ENCODE measurements at regions not wholly inside any gene's neighbourhood (a gene's known extent, or its start where the extent isn't known, plus 50 kb on each side); places are given as distances from the start of the nearest gene placed in this dataset.
A peak's percentile ranks its signal among the peaks of the same experiment; 100 is the strongest.
"Not testable (repeated sequence)": the region's sequence is repeated elsewhere in the genome, so short reads cannot be mapped to it uniquely, and the experiment has no call there.

DNA sequence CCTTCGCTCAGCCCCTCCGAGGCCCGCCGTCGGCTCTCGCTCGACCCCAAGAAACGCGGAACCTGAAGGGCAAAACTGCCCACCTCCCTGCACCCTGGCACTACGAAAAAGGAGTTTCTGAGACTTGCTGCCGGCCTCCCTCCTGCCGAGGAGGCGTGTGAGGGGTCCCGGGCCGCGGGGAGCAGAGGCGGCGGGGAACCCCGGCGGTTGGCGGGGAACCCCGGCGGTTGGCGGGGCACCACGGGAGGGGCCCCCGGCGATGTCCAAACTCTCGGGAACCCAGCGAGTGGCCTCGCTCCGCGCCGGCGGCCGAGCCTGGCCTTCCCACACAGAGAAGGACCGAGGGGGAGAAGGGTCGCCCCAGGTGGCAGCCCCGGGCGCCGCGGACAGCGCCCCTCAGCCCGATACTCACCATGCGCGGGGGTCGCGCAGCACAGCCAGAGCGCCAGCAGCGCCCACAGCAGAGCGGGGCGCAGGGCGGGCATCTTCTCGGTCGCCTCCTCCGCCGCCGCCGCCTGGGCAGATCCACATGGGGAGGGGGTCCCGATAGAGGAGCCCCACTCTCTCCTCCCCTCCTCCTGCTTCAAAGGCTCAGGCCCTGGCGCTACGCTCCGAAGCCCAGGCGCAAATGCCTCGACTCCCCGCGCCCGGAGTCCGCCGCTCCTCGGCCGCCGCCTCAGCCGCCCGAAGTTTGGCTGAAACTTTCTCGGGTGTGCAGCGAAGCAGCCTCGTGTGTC lies 69.4 kb upstream of the NUDT4B start:
- peak overlapping the region; percentile 79 for H3K4me3 Mint-ChIP-seq (ENCODE audit: unreplicated experiment)
- H3K27ac Mint-ChIP-seq (ENCODE audit: unreplicated experiment); H3K36me3 Mint-ChIP-seq (ENCODE audit: unreplicated experiment); H3K27me3 Mint-ChIP-seq (ENCODE audit: unreplicated experiment); H3K4me1 Mint-ChIP-seq (ENCODE audit: unreplicated experiment); H3K9me3 Mint-ChIP-seq (ENCODE audit: unreplicated experiment): not testable (repeated sequence)
- DNase-seq (ENCODE audit: extremely low spot score, unreplicated experiment): peak; percentile 84

DNA sequence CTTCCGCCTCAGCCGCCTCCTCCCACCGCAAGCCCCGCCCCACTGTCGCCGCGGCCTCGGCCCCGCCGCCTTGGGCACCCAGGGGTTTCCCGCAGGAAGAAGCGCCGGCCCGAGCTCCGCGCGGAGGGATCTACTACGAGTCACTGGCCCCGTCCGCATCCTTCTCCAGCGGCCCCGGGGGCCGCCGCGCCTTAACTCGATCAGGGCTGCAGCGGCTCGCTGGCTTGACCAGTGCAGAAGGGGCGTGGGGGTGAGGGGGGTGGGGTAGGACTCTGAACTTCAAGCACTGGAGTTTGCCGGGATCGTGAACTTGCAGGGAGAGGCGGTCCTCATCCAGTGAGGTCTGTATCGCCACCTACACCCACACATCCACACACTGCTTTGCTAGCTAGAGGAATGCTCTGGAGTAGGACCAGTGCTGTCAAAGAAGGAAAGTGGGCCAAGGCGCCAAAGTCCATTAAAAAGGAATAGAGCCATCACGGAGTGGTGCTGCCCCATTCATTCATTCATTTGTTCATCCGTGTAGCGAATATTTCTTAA lies 68.7 kb upstream of the NUDT4B start:
- not testable (repeated sequence) for DNase-seq (ENCODE audit: extremely low spot score, unreplicated experiment); H3K27ac Mint-ChIP-seq (ENCODE audit: unreplicated experiment); H3K27me3 Mint-ChIP-seq (ENCODE audit: unreplicated experiment); H3K9me3 Mint-ChIP-seq (ENCODE audit: unreplicated experiment); H3K4me1 Mint-ChIP-seq (ENCODE audit: unreplicated experiment); H3K36me3 Mint-ChIP-seq (ENCODE audit: unreplicated experiment)
- peak overlapping the region; percentile 79 for H3K4me3 Mint-ChIP-seq (ENCODE audit: unreplicated experiment)

DNA sequence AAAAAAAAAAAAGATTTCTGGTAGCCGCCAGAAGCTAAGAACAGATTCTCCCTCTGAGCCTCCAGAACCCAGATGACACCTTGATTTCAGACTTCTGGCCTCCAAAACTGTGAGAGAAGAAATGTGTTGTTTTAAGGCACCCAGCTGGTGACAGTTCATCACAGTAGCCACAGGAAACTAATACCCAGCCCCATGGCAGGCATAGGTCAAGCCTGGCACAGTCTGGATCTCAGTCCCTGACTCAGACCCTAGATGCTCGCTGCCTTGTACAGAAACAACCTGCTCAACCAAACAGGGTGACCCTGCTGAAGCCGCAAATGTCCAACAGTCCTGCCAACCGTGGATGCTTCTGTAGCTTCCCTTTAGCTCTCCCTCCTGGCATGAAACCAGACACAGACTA lies 61.8 kb upstream of the NUDT4B start:
- not testable (repeated sequence) for DNase-seq (ENCODE audit: extremely low spot score, unreplicated experiment); H3K9me3 Mint-ChIP-seq (ENCODE audit: unreplicated experiment); H3K4me1 Mint-ChIP-seq (ENCODE audit: unreplicated experiment); H3K4me3 Mint-ChIP-seq (ENCODE audit: unreplicated experiment); H3K27ac Mint-ChIP-seq (ENCODE audit: unreplicated experiment); H3K27me3 Mint-ChIP-seq (ENCODE audit: unreplicated experiment); H3K36me3 Mint-ChIP-seq (ENCODE audit: unreplicated experiment)

DNA sequence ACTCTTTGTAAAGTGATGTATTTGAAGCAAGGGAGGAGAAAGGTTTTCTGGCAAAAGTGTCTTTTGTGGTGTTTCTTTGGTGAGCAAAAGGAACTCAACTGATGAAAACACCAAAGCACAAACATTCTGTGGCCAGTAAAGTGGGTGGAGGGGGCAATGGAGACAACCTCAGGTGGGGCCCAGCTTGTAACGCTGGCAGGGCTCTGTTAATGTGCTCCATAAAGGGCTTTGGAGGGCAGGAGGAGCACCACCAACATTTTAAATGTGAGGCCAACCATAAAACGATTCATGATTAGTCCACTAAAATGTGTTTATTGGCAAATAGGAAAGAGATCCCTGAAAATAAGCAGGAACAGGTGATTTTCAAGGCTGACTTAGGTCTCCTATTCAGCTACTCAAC lies 61.2 kb upstream of the NUDT4B start:
- DNase-seq (ENCODE audit: extremely low spot score, unreplicated experiment); H3K9me3 Mint-ChIP-seq (ENCODE audit: unreplicated experiment); H3K27me3 Mint-ChIP-seq (ENCODE audit: unreplicated experiment); H3K4me3 Mint-ChIP-seq (ENCODE audit: unreplicated experiment); H3K4me1 Mint-ChIP-seq (ENCODE audit: unreplicated experiment); H3K36me3 Mint-ChIP-seq (ENCODE audit: unreplicated experiment); H3K27ac Mint-ChIP-seq (ENCODE audit: unreplicated experiment): not testable (repeated sequence)
